ENCODE measurements at regions not wholly inside any gene's neighbourhood (a gene's known extent, or its start where the extent isn't known, plus 50 kb on each side); places are given as distances from the start of the nearest gene placed in this dataset.

DNA sequence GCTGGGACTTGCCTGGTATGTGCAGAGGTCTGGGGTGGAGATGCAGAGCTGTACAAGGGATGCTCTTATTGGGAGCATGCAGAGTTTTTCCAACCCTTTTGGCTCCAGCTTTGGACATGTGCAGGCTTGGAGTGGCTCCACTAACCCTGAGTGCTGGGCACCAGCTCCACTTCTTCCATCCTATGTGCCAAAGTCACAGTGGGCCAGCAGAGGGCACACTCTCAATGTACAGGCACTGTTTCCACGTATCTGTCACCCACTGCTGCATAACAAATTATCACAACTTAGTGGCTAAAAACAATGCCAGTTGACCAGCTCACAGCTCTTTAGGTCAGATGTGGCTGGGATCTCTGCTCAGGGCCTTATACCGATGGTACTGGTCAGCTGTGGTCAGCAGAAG, 631.8 kb downstream of the AJAP1 start:
- no peak overlapping the region for H3K27ac ChIP-seq
- no peaks in the 10 kb centered on the region for H3K36me3 ChIP-seq
- intact Hi-C loops (cut with DNase I; ENCODE audit: low total_unique reads) (no loop called here), in situ Hi-C loops (cut with MboI; ENCODE audit: low sequenced_read_pairs in 4 of 4) (no loop called here)
- H3K9me3 ChIP-seq, result no peaks in the 10 kb centered on the region
- no peaks in the 10 kb centered on the region for H3K4me1 ChIP-seq
- TF ChIP-seq CTCF (IDR thresholded peaks at IDR 0.05 in 4 of 5, conservative IDR thresholded peaks at IDR 0.05 in 1 of 5) (no peak), POLR2A (IDR thresholded peaks at IDR 0.05) (no peak)
- ATAC-seq, result no peak
- no peaks in the 10 kb centered on the region for H3K27me3 ChIP-seq
- DNase-seq, result no peak
- H3K4me3 ChIP-seq, result no peak overlapping the region

GRCh38 chr1:5274527-5274926, 620.1 kb downstream of the AJAP1 start:
- DNase-seq (no peak), ATAC-seq (no peak)
- intact Hi-C loops (cut with DNase I; ENCODE audit: low total_unique reads), result no loop called here
- Histone ChIP-seq H3K4me3 (no peak overlapping the region), H3K9me3 (no peaks in the 10 kb centered on the region), H3K4me1 (no peaks in the 10 kb centered on the region), H3K27me3 (no peaks in the 10 kb centered on the region), H3K27ac (no peak overlapping the region), H3K36me3 (no peaks in the 10 kb centered on the region)
- TF ChIP-seq CTCF (IDR thresholded peaks at IDR 0.05 in 4 of 5, conservative IDR thresholded peaks at IDR 0.05 in 1 of 5), result no peak
- no peak for TF ChIP-seq POLR2A (IDR thresholded peaks at IDR 0.05)
- in situ Hi-C loops (cut with MboI; ENCODE audit: low sequenced_read_pairs in 4 of 4), result no loop called here

DNA sequence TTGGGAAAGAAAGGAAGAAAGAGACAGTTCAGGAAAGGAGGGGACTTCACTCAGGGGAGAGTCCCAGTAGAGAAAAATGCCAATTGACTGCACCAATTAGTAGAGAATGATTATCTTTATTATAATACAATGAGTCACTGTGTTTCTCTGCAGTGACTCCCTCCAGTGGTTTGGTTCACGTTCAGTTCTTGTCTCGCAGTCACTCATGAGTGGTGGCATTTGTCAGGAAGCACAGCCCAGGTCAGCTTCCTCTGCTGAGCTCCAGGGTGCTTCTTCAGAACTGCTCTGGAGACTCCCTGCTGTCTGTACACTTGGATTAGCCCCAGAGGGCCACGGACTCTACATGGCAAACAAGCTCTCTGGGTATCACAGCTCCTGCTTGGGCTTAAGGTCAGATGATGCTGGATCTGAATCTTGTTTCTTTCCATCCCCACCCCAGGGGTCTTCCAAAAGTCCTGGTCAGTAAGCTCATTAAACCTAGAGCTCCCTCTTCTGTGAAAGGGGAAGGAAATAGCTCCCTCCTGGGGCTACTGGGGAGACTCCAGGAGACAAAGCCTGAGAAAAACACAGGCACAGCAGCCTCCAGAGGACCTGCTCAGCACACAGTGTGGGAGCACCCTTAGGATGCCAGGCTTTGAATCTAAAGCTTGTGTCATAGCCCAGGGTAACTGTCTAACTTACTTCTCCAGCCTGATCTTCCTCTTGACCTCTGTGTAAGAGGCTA, 619.0 kb downstream of the AJAP1 start:
- Histone ChIP-seq H3K4me3 (no peak overlapping the region), H3K27me3 (no peaks in the 10 kb centered on the region), H3K9me3 (no peaks in the 10 kb centered on the region), H3K36me3 (no peaks in the 10 kb centered on the region), H3K27ac (no peak overlapping the region), H3K4me1 (no peaks in the 10 kb centered on the region)
- ATAC-seq, result no peak
- no peak for DNase-seq
- intact Hi-C loops (cut with DNase I; ENCODE audit: low total_unique reads), result no loop called here
- in situ Hi-C loops (cut with MboI; ENCODE audit: low sequenced_read_pairs in 4 of 4), result no loop called here
- TF ChIP-seq POLR2A (IDR thresholded peaks at IDR 0.05) (no peak), CTCF (IDR thresholded peaks at IDR 0.05 in 4 of 5, conservative IDR thresholded peaks at IDR 0.05 in 1 of 5) (no peak)

- intact Hi-C loops (cut with DNase I; ENCODE audit: low total_unique reads), result no loop called here
- Histone ChIP-seq H3K36me3 (no peaks in the 10 kb centered on the region), H3K27me3 (no peaks in the 10 kb centered on the region), H3K9me3 (no peaks in the 10 kb centered on the region), H3K27ac (no peak overlapping the region), H3K4me1 (no peaks in the 10 kb centered on the region), H3K4me3 (no peak overlapping the region)
- no peak for DNase-seq
- in situ Hi-C loops (cut with MboI; ENCODE audit: low sequenced_read_pairs in 4 of 4), result no loop called here
- ATAC-seq, result no peak
- TF ChIP-seq POLR2A (IDR thresholded peaks at IDR 0.05), result no peak
These were observed 617.9 kb downstream of the AJAP1 start for GRCh38 chr1:5272325-5272724.

GRCh38 chr1:5271264-5271663, 616.9 kb downstream of the AJAP1 start:
- ATAC-seq, result no peak

More at GRCh38 chr1:5271264-5271663, 616.9 kb downstream of the AJAP1 start:
- intact Hi-C loops (cut with DNase I; ENCODE audit: low total_unique reads), result no loop called here
- TF ChIP-seq CTCF (IDR thresholded peaks at IDR 0.05 in 4 of 5, conservative IDR thresholded peaks at IDR 0.05 in 1 of 5), result no peak
- no peak for TF ChIP-seq POLR2A (IDR thresholded peaks at IDR 0.05)
- Histone ChIP-seq H3K9me3 (no peaks in the 10 kb centered on the region), H3K27ac (no peak overlapping the region), H3K36me3 (no peaks in the 10 kb centered on the region), H3K4me3 (no peak overlapping the region), H3K27me3 (no peaks in the 10 kb centered on the region), H3K4me1 (no peaks in the 10 kb centered on the region)
- in situ Hi-C loops (cut with MboI; ENCODE audit: low sequenced_read_pairs in 4 of 4), result no loop called here
- no peak for DNase-seq

Data from gastrocnemius medialis (tissue), 4 donors.